ENCODE measurements at regions not wholly inside any gene's neighbourhood (a gene's known extent, or its start where the extent isn't known, plus 50 kb on each side); places are given as distances from the start of the nearest gene placed in this dataset.

DNA sequence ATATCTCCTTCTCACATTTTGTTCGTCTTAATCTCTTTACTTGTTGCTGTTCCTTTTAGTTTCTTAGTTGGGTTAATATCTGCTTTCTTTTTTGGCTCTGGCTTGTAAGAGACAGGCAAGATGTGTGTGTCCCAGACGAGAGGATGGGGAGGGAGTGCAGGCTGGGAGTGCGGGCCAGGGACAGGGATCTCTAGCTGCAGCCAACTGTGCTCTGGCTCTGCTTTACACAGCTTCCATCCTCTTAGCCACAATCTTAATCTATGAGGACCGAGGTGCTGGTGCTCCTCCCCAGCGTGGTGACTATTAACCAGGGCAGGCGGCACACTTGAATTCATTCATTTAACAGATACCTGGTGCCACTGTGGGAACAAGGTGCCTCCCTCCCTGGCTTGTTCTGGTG lies 70.9 kb upstream of the WASF3 start:
- intact Hi-C loops (cut with micrococcal nuclease) = no loop called here
- ChIA-PET CTCF (interaction anchor here (0.8 to 9.4 kb wide), 4 partner anchors 9 to 302 kb away, joined by 3 to 257 read pairs (median 6); no protein-coding TSS in a partner anchor), POLR2A (no interaction called here)
- no peak for DNase-seq (ENCODE audit: low read depth, low spot score)
- FAIRE-seq = no peak
- no peaks in the 10 kb centered on the region for H3K79me2 ChIP-seq (ENCODE audit: control insufficient read depth, insufficient read depth, low read length)
- H3K27me3 ChIP-seq (ENCODE audit: control insufficient read depth in 2 of 2, insufficient read depth in 2 of 2, low read length in 2 of 2) = peaks cover 0 to 5% of the 10 kb centered on the region in 2 experiments
- no peak for TF ChIP-seq POLR2AphosphoS5 (IDR thresholded peaks at IDR 0.05; ENCODE audit: insufficient read depth, low read depth, low read length)
- no peak for TF ChIP-seq GATA2 (IDR thresholded peaks at IDR 0.05; ENCODE audit: insufficient read depth, insufficient read length, low read depth, low read length)
- no peak for TF ChIP-seq FOS (IDR thresholded peaks at IDR 0.05; ENCODE audit: borderline replicate concordance, insufficient read depth, low read length)
- no peak for TF ChIP-seq EZH2 (IDR thresholded peaks at IDR 0.05; ENCODE audit: borderline replicate concordance, low read depth, low read length, severe bottlenecking)
- TF ChIP-seq, protein P1, sequence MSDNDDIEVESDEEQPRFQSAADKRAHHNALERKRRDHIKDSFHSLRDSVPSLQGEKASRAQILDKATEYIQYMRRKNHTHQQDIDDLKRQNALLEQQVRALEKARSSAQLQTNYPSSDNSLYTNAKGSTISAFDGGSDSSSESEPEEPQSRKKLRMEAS (IDR thresholded peaks at IDR 0.05; ENCODE audit: insufficient read depth, insufficient read length) = no peak
- no peak for TF ChIP-seq JUN (IDR thresholded peaks at IDR 0.05; ENCODE audit: borderline replicate concordance, insufficient read depth, insufficient read length, low read depth)
- no peak for TF ChIP-seq MYC (IDR thresholded peaks at IDR 0.05; ENCODE audit: low read depth, low read length)
- no peak for TF ChIP-seq POLR2A (IDR thresholded peaks at IDR 0.05; ENCODE audit: low read depth, low read length)
- TF ChIP-seq, protein P2, sequence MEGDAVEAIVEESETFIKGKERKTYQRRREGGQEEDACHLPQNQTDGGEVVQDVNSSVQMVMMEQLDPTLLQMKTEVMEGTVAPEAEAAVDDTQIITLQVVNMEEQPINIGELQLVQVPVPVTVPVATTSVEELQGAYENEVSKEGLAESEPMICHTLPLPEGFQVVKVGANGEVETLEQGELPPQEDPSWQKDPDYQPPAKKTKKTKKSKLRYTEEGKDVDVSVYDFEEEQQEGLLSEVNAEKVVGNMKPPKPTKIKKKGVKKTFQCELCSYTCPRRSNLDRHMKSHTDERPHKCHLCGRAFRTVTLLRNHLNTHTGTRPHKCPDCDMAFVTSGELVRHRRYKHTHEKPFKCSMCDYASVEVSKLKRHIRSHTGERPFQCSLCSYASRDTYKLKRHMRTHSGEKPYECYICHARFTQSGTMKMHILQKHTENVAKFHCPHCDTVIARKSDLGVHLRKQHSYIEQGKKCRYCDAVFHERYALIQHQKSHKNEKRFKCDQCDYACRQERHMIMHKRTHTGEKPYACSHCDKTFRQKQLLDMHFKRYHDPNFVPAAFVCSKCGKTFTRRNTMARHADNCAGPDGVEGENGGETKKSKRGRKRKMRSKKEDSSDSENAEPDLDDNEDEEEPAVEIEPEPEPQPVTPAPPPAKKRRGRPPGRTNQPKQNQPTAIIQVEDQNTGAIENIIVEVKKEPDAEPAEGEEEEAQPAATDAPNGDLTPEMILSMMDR (IDR thresholded peaks at IDR 0.05; ENCODE audit: extremely low read depth in 1 of 2, insufficient read depth in 1 of 2, low read depth in 1 of 2, low read length in 2 of 2) = no peak
- no peaks in the 10 kb centered on the region for H3K9me3 ChIP-seq (replicated peaks; ENCODE audit: control insufficient read depth, insufficient read depth, low read length)
- no TSS peak for BruUV-seq (replicated peaks)
- no peaks in the 10 kb centered on the region for H3K36me3 ChIP-seq (ENCODE audit: control insufficient read depth in 2 of 2, extremely low read depth in 1 of 2, insufficient read depth in 2 of 2, low read length in 2 of 2)
- dilution Hi-C loops (cut with MboI; ENCODE audit: extremely low pct_ligation_motif_present, low sequenced_read_pairs) = loop anchor here (25.0 kb wide), 1 partner anchor 201 kb away; no protein-coding TSS in a partner anchor
- no peaks in the 10 kb centered on the region for H3K9me1 ChIP-seq (replicated peaks; ENCODE audit: control insufficient read depth, extremely low read depth, insufficient read depth, low read length)
- H3K9ac ChIP-seq (replicated peaks; ENCODE audit: extremely low read depth, insufficient read depth, low read length) = no peak overlapping the region
- no peak overlapping the region for H3K27ac ChIP-seq (ENCODE audit: insufficient read depth, low read depth, low read length)
- H3K4me2 ChIP-seq (ENCODE audit: insufficient read depth, low read length) = no peak overlapping the region
- no peak overlapping the region for H2AFZ ChIP-seq (ENCODE audit: low read depth, low read length)
- no peak overlapping the region for H3K4me3 ChIP-seq (replicated peaks in 1 of 3; ENCODE audit: insufficient read depth in 1 of 3, low read depth in 1 of 3, low read length in 3 of 3)
- H4K20me1 ChIP-seq (replicated peaks; ENCODE audit: control insufficient read depth, extremely low read depth, insufficient read depth, low read length) = no peaks in the 10 kb centered on the region
- H3K4me1 ChIP-seq (ENCODE audit: control insufficient read depth, extremely low read depth, insufficient read depth, low read length) = peaks cover 2% of the 10 kb centered on the region

Data from endothelial cell of umbilical vein (primary cell).